ENCODE measurements at regions not wholly inside any gene's neighbourhood (a gene's known extent, or its start where the extent isn't known, plus 50 kb on each side); places are given as distances from the start of the nearest gene placed in this dataset.

- peaks cover 20 to 28% (median 22%) of the 10 kb centered on the region in 3 donors for H3K4me1 ChIP-seq (ENCODE audit: control insufficient read depth in 3 of 3, insufficient read depth in 3 of 3, low read length in 3 of 3)
- no peaks in the 10 kb centered on the region for H3K9me3 ChIP-seq (ENCODE audit: control insufficient read depth in 3 of 3, low read length in 3 of 3)
- H3K9ac ChIP-seq (ENCODE audit: low read depth in 1 of 3, low read length in 3 of 3): no peak overlapping the region
- H3K36me3 ChIP-seq (ENCODE audit: control insufficient read depth in 3 of 3, insufficient read depth in 3 of 3, low read length in 3 of 3): no peaks in the 10 kb centered on the region
- no peak overlapping the region for H3K27ac ChIP-seq (ENCODE audit: low read depth, low read length)
- no peak overlapping the region for H3K4me3 ChIP-seq (ENCODE audit: low read length in 3 of 3)
- no peaks in the 10 kb centered on the region for H3K27me3 ChIP-seq (ENCODE audit: control insufficient read depth in 3 of 3, insufficient read depth in 3 of 3, low read length in 3 of 3)
Observed at GRCh38 chr9:13991395-13991794, 322.5 kb downstream of the NFIB start.

GRCh38 chr9:13990994-13991393 is 322.9 kb downstream of the NFIB start:
- Histone ChIP-seq H3K27me3 (ENCODE audit: control insufficient read depth in 3 of 3, insufficient read depth in 3 of 3, low read length in 3 of 3) (no peaks in the 10 kb centered on the region), H3K4me1 (ENCODE audit: control insufficient read depth in 3 of 3, insufficient read depth in 3 of 3, low read length in 3 of 3) (peaks cover 20 to 28% (median 22%) of the 10 kb centered on the region in 3 donors), H3K9me3 (ENCODE audit: control insufficient read depth in 3 of 3, low read length in 3 of 3) (no peaks in the 10 kb centered on the region), H3K4me3 (ENCODE audit: low read length in 3 of 3) (no peak overlapping the region), H3K9ac (ENCODE audit: low read depth in 1 of 3, low read length in 3 of 3) (no peak overlapping the region), H3K36me3 (ENCODE audit: control insufficient read depth in 3 of 3, insufficient read depth in 3 of 3, low read length in 3 of 3) (no peaks in the 10 kb centered on the region), H3K27ac (ENCODE audit: low read depth, low read length) (no peak overlapping the region)

GRCh38 chr9:13990331-13990730 is 323.6 kb downstream of the NFIB start:
- no peak overlapping the region for H3K27ac ChIP-seq (ENCODE audit: low read depth, low read length)
- no peaks in the 10 kb centered on the region for H3K36me3 ChIP-seq (ENCODE audit: control insufficient read depth in 3 of 3, insufficient read depth in 3 of 3, low read length in 3 of 3)
- H3K27me3 ChIP-seq (ENCODE audit: control insufficient read depth in 3 of 3, insufficient read depth in 3 of 3, low read length in 3 of 3): no peaks in the 10 kb centered on the region
- no peak overlapping the region for H3K4me3 ChIP-seq (ENCODE audit: low read length in 3 of 3)
- peaks cover 20 to 28% (median 22%) of the 10 kb centered on the region in 3 donors for H3K4me1 ChIP-seq (ENCODE audit: control insufficient read depth in 3 of 3, insufficient read depth in 3 of 3, low read length in 3 of 3)
- no peaks in the 10 kb centered on the region for H3K9me3 ChIP-seq (ENCODE audit: control insufficient read depth in 3 of 3, low read length in 3 of 3)
- no peak overlapping the region for H3K9ac ChIP-seq (ENCODE audit: low read depth in 1 of 3, low read length in 3 of 3)

GRCh38 chr9:13988944-13989343 is 325.0 kb downstream of the NFIB start:
- Histone ChIP-seq H3K36me3 (ENCODE audit: control insufficient read depth in 3 of 3, insufficient read depth in 3 of 3, low read length in 3 of 3) (no peaks in the 10 kb centered on the region), H3K4me1 (ENCODE audit: control insufficient read depth in 3 of 3, insufficient read depth in 3 of 3, low read length in 3 of 3) (peaks cover 20 to 27% (median 21%) of the 10 kb centered on the region in 3 donors), H3K9me3 (ENCODE audit: control insufficient read depth in 3 of 3, low read length in 3 of 3) (no peaks in the 10 kb centered on the region), H3K27me3 (ENCODE audit: control insufficient read depth in 3 of 3, insufficient read depth in 3 of 3, low read length in 3 of 3) (no peaks in the 10 kb centered on the region), H3K9ac (ENCODE audit: low read depth in 1 of 3, low read length in 3 of 3) (no peak overlapping the region), H3K4me3 (ENCODE audit: low read length in 3 of 3) (no peak overlapping the region), H3K27ac (ENCODE audit: low read depth, low read length) (no peak overlapping the region)

GRCh38 chr9:13983607-13984006 is 330.3 kb downstream of the NFIB start:
- Histone ChIP-seq H3K36me3 (ENCODE audit: control insufficient read depth in 3 of 3, insufficient read depth in 3 of 3, low read length in 3 of 3) (no peaks in the 10 kb centered on the region), H3K27me3 (ENCODE audit: control insufficient read depth in 3 of 3, insufficient read depth in 3 of 3, low read length in 3 of 3) (no peaks in the 10 kb centered on the region), H3K27ac (ENCODE audit: low read depth, low read length) (no peak overlapping the region), H3K4me1 (ENCODE audit: control insufficient read depth in 3 of 3, insufficient read depth in 3 of 3, low read length in 3 of 3) (no peaks in the 10 kb centered on the region), H3K9ac (ENCODE audit: low read depth in 1 of 3, low read length in 3 of 3) (no peak overlapping the region), H3K4me3 (ENCODE audit: low read length in 3 of 3) (no peak overlapping the region), H3K9me3 (ENCODE audit: control insufficient read depth in 3 of 3, low read length in 3 of 3) (no peaks in the 10 kb centered on the region)

GRCh38 chr9:13979941-13980318 is 334.0 kb downstream of the NFIB start:
- no peaks in the 10 kb centered on the region for H3K9me3 ChIP-seq (ENCODE audit: control insufficient read depth in 3 of 3, low read length in 3 of 3)
- no peaks in the 10 kb centered on the region for H3K4me1 ChIP-seq (ENCODE audit: control insufficient read depth in 3 of 3, insufficient read depth in 3 of 3, low read length in 3 of 3)
- no peaks in the 10 kb centered on the region for H3K27me3 ChIP-seq (ENCODE audit: control insufficient read depth in 3 of 3, insufficient read depth in 3 of 3, low read length in 3 of 3)
- H3K27ac ChIP-seq (ENCODE audit: low read depth, low read length): no peak overlapping the region
- no peaks in the 10 kb centered on the region for H3K36me3 ChIP-seq (ENCODE audit: control insufficient read depth in 3 of 3, insufficient read depth in 3 of 3, low read length in 3 of 3)
- no peak overlapping the region for H3K9ac ChIP-seq (ENCODE audit: low read depth in 1 of 3, low read length in 3 of 3)
- H3K4me3 ChIP-seq (ENCODE audit: low read length in 3 of 3): no peak overlapping the region

- H3K9ac ChIP-seq (ENCODE audit: low read depth in 1 of 3, low read length in 3 of 3): no peak overlapping the region
- H3K4me3 ChIP-seq (ENCODE audit: low read length in 3 of 3): no peak overlapping the region
- H3K27ac ChIP-seq (ENCODE audit: low read depth, low read length): no peak overlapping the region
- H3K36me3 ChIP-seq (ENCODE audit: control insufficient read depth in 3 of 3, insufficient read depth in 3 of 3, low read length in 3 of 3): no peaks in the 10 kb centered on the region
- no peaks in the 10 kb centered on the region for H3K4me1 ChIP-seq (ENCODE audit: control insufficient read depth in 3 of 3, insufficient read depth in 3 of 3, low read length in 3 of 3)
- H3K9me3 ChIP-seq (ENCODE audit: control insufficient read depth in 3 of 3, low read length in 3 of 3): no peaks in the 10 kb centered on the region
- H3K27me3 ChIP-seq (ENCODE audit: control insufficient read depth in 3 of 3, insufficient read depth in 3 of 3, low read length in 3 of 3): no peaks in the 10 kb centered on the region
Observed at GRCh38 chr9:13975611-13976290, 338.2 kb downstream of the NFIB start.

- no peaks in the 10 kb centered on the region for H3K9me3 ChIP-seq (ENCODE audit: control insufficient read depth in 3 of 3, low read length in 3 of 3)
- no peak overlapping the region for H3K27ac ChIP-seq (ENCODE audit: low read depth, low read length)
- H3K27me3 ChIP-seq (ENCODE audit: control insufficient read depth in 3 of 3, insufficient read depth in 3 of 3, low read length in 3 of 3): no peaks in the 10 kb centered on the region
- H3K4me3 ChIP-seq (ENCODE audit: low read length in 3 of 3): no peak overlapping the region
- H3K9ac ChIP-seq (ENCODE audit: low read depth in 1 of 3, low read length in 3 of 3): no peak overlapping the region
- H3K36me3 ChIP-seq (ENCODE audit: control insufficient read depth in 3 of 3, insufficient read depth in 3 of 3, low read length in 3 of 3): no peaks in the 10 kb centered on the region
- peaks cover 2 to 9% (median 4%) of the 10 kb centered on the region in 3 donors for H3K4me1 ChIP-seq (ENCODE audit: control insufficient read depth in 3 of 3, insufficient read depth in 3 of 3, low read length in 3 of 3)
Observed at GRCh38 chr9:13974891-13975290, 339.1 kb downstream of the NFIB start.

- Histone ChIP-seq H3K36me3 (ENCODE audit: control insufficient read depth in 3 of 3, insufficient read depth in 3 of 3, low read length in 3 of 3) (no peaks in the 10 kb centered on the region), H3K9me3 (ENCODE audit: control insufficient read depth in 3 of 3, low read length in 3 of 3) (no peaks in the 10 kb centered on the region), H3K4me3 (ENCODE audit: low read length in 3 of 3) (no peak overlapping the region), H3K9ac (ENCODE audit: low read depth in 1 of 3, low read length in 3 of 3) (no peak overlapping the region), H3K4me1 (ENCODE audit: control insufficient read depth in 3 of 3, insufficient read depth in 3 of 3, low read length in 3 of 3) (peaks cover 4 to 12% (median 5%) of the 10 kb centered on the region in 3 donors), H3K27ac (ENCODE audit: low read depth, low read length) (no peak overlapping the region), H3K27me3 (ENCODE audit: control insufficient read depth in 3 of 3, insufficient read depth in 3 of 3, low read length in 3 of 3) (no peaks in the 10 kb centered on the region)
Observed at GRCh38 chr9:13971966-13972655, 341.8 kb downstream of the NFIB start.

- H3K9ac ChIP-seq (ENCODE audit: low read depth in 1 of 3, low read length in 3 of 3): no peak overlapping the region
- H3K36me3 ChIP-seq (ENCODE audit: control insufficient read depth in 3 of 3, insufficient read depth in 3 of 3, low read length in 3 of 3): no peaks in the 10 kb centered on the region
- H3K27ac ChIP-seq (ENCODE audit: low read depth, low read length): no peak overlapping the region
- H3K4me3 ChIP-seq (ENCODE audit: low read length in 3 of 3): no peak overlapping the region
- H3K4me1 ChIP-seq (ENCODE audit: control insufficient read depth in 3 of 3, insufficient read depth in 3 of 3, low read length in 3 of 3): peaks cover 4 to 12% (median 5%) of the 10 kb centered on the region in 3 donors
- H3K9me3 ChIP-seq (ENCODE audit: control insufficient read depth in 3 of 3, low read length in 3 of 3): no peaks in the 10 kb centered on the region
- no peaks in the 10 kb centered on the region for H3K27me3 ChIP-seq (ENCODE audit: control insufficient read depth in 3 of 3, insufficient read depth in 3 of 3, low read length in 3 of 3)
Observed at GRCh38 chr9:13971415-13971814, 342.5 kb downstream of the NFIB start.

Data from skeletal muscle tissue (tissue), 3 donors.